Memory B cell (primary cell): ENCODE measurements at regions not wholly inside any gene's neighbourhood (a gene's known extent, or its start where the extent isn't known, plus 50 kb on each side); places are given as distances from the start of the nearest gene placed in this dataset.

Experiments
- ATAC-seq: fragments of 150-1000 bp; cut with Tn5 transposase; 2 replicates; pipeline ENCODE4 v1.10.0; 2021; ENCODE audit warnings: low read depth, mild to moderate bottlenecking, moderate library complexity
- DNase-seq, 2 donors: peaks; one replicate each; pipeline ENCODE4 v3.0.0; 2022; ENCODE audit warnings: low spot score in 2 of 2
- H3K27ac Mint-ChIP-seq: one replicate; pipeline ENCODE4 v1.8.0; 2022; ENCODE audit warnings: mild to moderate bottlenecking, moderate library complexity, mixed read lengths
- H3K27me3 Mint-ChIP-seq: one replicate; pipeline ENCODE4 v1.8.0; 2022; ENCODE audit warnings: mixed read lengths
- H3K36me3 Mint-ChIP-seq: one replicate; pipeline ENCODE4 v1.8.0; 2022; ENCODE audit warnings: mild to moderate bottlenecking, mixed read lengths
- H3K4me1 Mint-ChIP-seq: one replicate; pipeline ENCODE4 v1.8.0; 2022; ENCODE audit warnings: mixed read lengths
- H3K4me3 Mint-ChIP-seq: one replicate; pipeline ENCODE4 v1.8.0; 2022; ENCODE audit warnings: mild to moderate bottlenecking, moderate library complexity, mixed read lengths
- H3K9me3 Mint-ChIP-seq: one replicate; pipeline ENCODE4 v1.8.0; 2022; ENCODE audit warnings: mixed read lengths

- ATAC-seq (no peak), DNase-seq (no peak)
- H3K4me1 Mint-ChIP-seq, result no peaks in the 10 kb centered on the region
- H3K36me3 Mint-ChIP-seq, result no peaks in the 10 kb centered on the region
- peaks cover 20% of the 10 kb centered on the region for H3K27me3 Mint-ChIP-seq
- H3K4me3 Mint-ChIP-seq, result no peak overlapping the region
- H3K9me3 Mint-ChIP-seq, result no peaks in the 10 kb centered on the region
- H3K27ac Mint-ChIP-seq, result no peak overlapping the region
Observed at GRCh38 chr17:79437081-79437480, 173.8 kb downstream of the RBFOX3 start.

GRCh38 chr17:79435962-79436361, 174.9 kb downstream of the RBFOX3 start:
- ATAC-seq, result no peak
- Mint-ChIP-seq H3K9me3 (no peaks in the 10 kb centered on the region), H3K4me3 (no peak overlapping the region), H3K27me3 (peaks cover 23% of the 10 kb centered on the region), H3K4me1 (no peaks in the 10 kb centered on the region), H3K27ac (no peak overlapping the region), H3K36me3 (no peaks in the 10 kb centered on the region)
- no peak for DNase-seq

- H3K9me3 Mint-ChIP-seq, result no peaks in the 10 kb centered on the region
- ATAC-seq, result no peak
- DNase-seq, result no peak
- peaks cover 20% of the 10 kb centered on the region for H3K27me3 Mint-ChIP-seq
- H3K27ac Mint-ChIP-seq, result no peak overlapping the region
- H3K4me1 Mint-ChIP-seq, result no peaks in the 10 kb centered on the region
- H3K4me3 Mint-ChIP-seq, result no peak overlapping the region
- H3K36me3 Mint-ChIP-seq, result no peaks in the 10 kb centered on the region
Observed at GRCh38 chr17:79435296-79435695, 175.6 kb downstream of the RBFOX3 start.

GRCh38 chr17:79434215-79434614, 176.6 kb downstream of the RBFOX3 start:
- Mint-ChIP-seq H3K27me3 (peaks cover 17% of the 10 kb centered on the region), H3K36me3 (no peaks in the 10 kb centered on the region), H3K27ac (no peak overlapping the region), H3K9me3 (no peaks in the 10 kb centered on the region), H3K4me3 (no peak overlapping the region), H3K4me1 (no peaks in the 10 kb centered on the region)
- ATAC-seq (no peak), DNase-seq (no peak)

GRCh38 chr17:79433379-79433778, 177.5 kb downstream of the RBFOX3 start:
- peaks cover 17% of the 10 kb centered on the region for H3K27me3 Mint-ChIP-seq

GRCh38 chr17:79431175-79431574, 179.7 kb downstream of the RBFOX3 start:
- Mint-ChIP-seq H3K27ac (no peak overlapping the region), H3K27me3 (peaks cover 10% of the 10 kb centered on the region), H3K9me3 (no peaks in the 10 kb centered on the region), H3K36me3 (no peaks in the 10 kb centered on the region), H3K4me3 (no peak overlapping the region), H3K4me1 (no peaks in the 10 kb centered on the region)
- DNase-seq (no peak), ATAC-seq (no peak)

More at GRCh38 chr17:79433379-79433778, 177.5 kb downstream of the RBFOX3 start:
- DNase-seq, result no peak
- Mint-ChIP-seq H3K4me3 (no peak overlapping the region), H3K9me3 (no peaks in the 10 kb centered on the region), H3K27ac (no peak overlapping the region), H3K4me1 (no peaks in the 10 kb centered on the region), H3K36me3 (no peaks in the 10 kb centered on the region)
- ATAC-seq, result no peak

- no peak for ATAC-seq
- no peak overlapping the region for H3K27ac Mint-ChIP-seq
- H3K36me3 Mint-ChIP-seq, result no peaks in the 10 kb centered on the region
- no peaks in the 10 kb centered on the region for H3K9me3 Mint-ChIP-seq
- no peak for DNase-seq
- H3K27me3 Mint-ChIP-seq, result peaks cover 14% of the 10 kb centered on the region
- H3K4me1 Mint-ChIP-seq, result no peaks in the 10 kb centered on the region
- H3K4me3 Mint-ChIP-seq, result no peak overlapping the region
Observed at GRCh38 chr17:79429864-79430494, 180.9 kb downstream of the RBFOX3 start.

GRCh38 chr17:79428988-79429387, 181.9 kb downstream of the RBFOX3 start:
- H3K27ac Mint-ChIP-seq, result no peak overlapping the region
- no peak overlapping the region for H3K4me3 Mint-ChIP-seq
- DNase-seq, result no peak
- ATAC-seq, result no peak
- no peaks in the 10 kb centered on the region for H3K9me3 Mint-ChIP-seq
- H3K36me3 Mint-ChIP-seq, result no peaks in the 10 kb centered on the region
- no peaks in the 10 kb centered on the region for H3K4me1 Mint-ChIP-seq
- H3K27me3 Mint-ChIP-seq, result peaks cover 21% of the 10 kb centered on the region

GRCh38 chr17:79427621-79428539, 183.0 kb downstream of the RBFOX3 start:
- Mint-ChIP-seq H3K4me3 (no peak overlapping the region), H3K27ac (no peak overlapping the region), H3K36me3 (no peaks in the 10 kb centered on the region), H3K9me3 (no peaks in the 10 kb centered on the region), H3K27me3 (peaks cover 26% of the 10 kb centered on the region), H3K4me1 (no peaks in the 10 kb centered on the region)
- ATAC-seq (no peak), DNase-seq (no peak)

GRCh38 chr17:79425686-79426085, 185.2 kb downstream of the RBFOX3 start:
- no peaks in the 10 kb centered on the region for H3K9me3 Mint-ChIP-seq
- no peaks in the 10 kb centered on the region for H3K36me3 Mint-ChIP-seq
- H3K27me3 Mint-ChIP-seq, result peaks cover 29% of the 10 kb centered on the region
- H3K27ac Mint-ChIP-seq, result no peak overlapping the region
- H3K4me3 Mint-ChIP-seq, result no peak overlapping the region
- DNase-seq (no peak), ATAC-seq (no peak)
- H3K4me1 Mint-ChIP-seq, result no peaks in the 10 kb centered on the region

- no peak for ATAC-seq
- no peak overlapping the region for H3K27ac Mint-ChIP-seq
- no peaks in the 10 kb centered on the region for H3K4me1 Mint-ChIP-seq
- H3K36me3 Mint-ChIP-seq, result no peaks in the 10 kb centered on the region
- H3K4me3 Mint-ChIP-seq, result no peak overlapping the region
- no peak for DNase-seq
- no peaks in the 10 kb centered on the region for H3K9me3 Mint-ChIP-seq
- peaks cover 29% of the 10 kb centered on the region for H3K27me3 Mint-ChIP-seq
Observed at GRCh38 chr17:79424471-79425185, 186.2 kb downstream of the RBFOX3 start.

- ATAC-seq, result no peak
- Mint-ChIP-seq H3K36me3 (no peaks in the 10 kb centered on the region), H3K4me1 (no peaks in the 10 kb centered on the region), H3K4me3 (no peak overlapping the region), H3K27me3 (peaks cover 28% of the 10 kb centered on the region), H3K9me3 (no peaks in the 10 kb centered on the region), H3K27ac (no peak overlapping the region)
- DNase-seq, result no peak
Observed at GRCh38 chr17:79423811-79424465, 186.9 kb downstream of the RBFOX3 start.

- H3K27ac Mint-ChIP-seq, result no peak overlapping the region
- DNase-seq (no peak), ATAC-seq (no peak)
- H3K36me3 Mint-ChIP-seq, result no peaks in the 10 kb centered on the region
- no peak overlapping the region for H3K4me3 Mint-ChIP-seq
- H3K9me3 Mint-ChIP-seq, result no peaks in the 10 kb centered on the region
- H3K27me3 Mint-ChIP-seq, result peaks cover 32% of the 10 kb centered on the region
- H3K4me1 Mint-ChIP-seq, result no peaks in the 10 kb centered on the region
Observed at GRCh38 chr17:79422236-79422635, 188.6 kb downstream of the RBFOX3 start.
